ENCODE measurements at regions not wholly inside any gene's neighbourhood (a gene's known extent, or its start where the extent isn't known, plus 50 kb on each side); places are given as distances from the start of the nearest gene placed in this dataset.

- peak; percentile 65 for DNase-seq (ENCODE audit: low read depth, low spot score)
- FAIRE-seq = peak; percentile 26
- no peak overlapping the region for H2AFZ ChIP-seq (ENCODE audit: low read depth, low read length)
- H3K4me2 ChIP-seq (ENCODE audit: insufficient read depth, low read length) = peak overlapping the region; percentile 62
- TF ChIP-seq POLR2A (IDR thresholded peaks at IDR 0.05; ENCODE audit: low read depth, low read length) = no peak
- peak; percentile 66 for TF ChIP-seq FOS (IDR thresholded peaks at IDR 0.05; ENCODE audit: borderline replicate concordance, insufficient read depth, low read length)
- TF ChIP-seq JUN (IDR thresholded peaks at IDR 0.05; ENCODE audit: borderline replicate concordance, insufficient read depth, insufficient read length, low read depth) = peak; percentile 34
- ChIA-PET CTCF (interaction anchor here (1.0 to 2.1 kb wide), 6 partner anchors 9 to 24 kb away, joined by 3 to 7 read pairs (median 4); no protein-coding TSS in a partner anchor), POLR2A (no interaction called here)
- H4K20me1 ChIP-seq (replicated peaks; ENCODE audit: control insufficient read depth, extremely low read depth, insufficient read depth, low read length) = no peaks in the 10 kb centered on the region
- H3K27ac ChIP-seq (ENCODE audit: insufficient read depth, low read depth, low read length) = peak overlapping the region; percentile 88
- dilution Hi-C loops (cut with MboI; ENCODE audit: extremely low pct_ligation_motif_present, low sequenced_read_pairs) (no loop called here), intact Hi-C loops (cut with micrococcal nuclease) (loop anchor here (1.0 to 5.0 kb wide), 5 partner anchors 10 to 683 kb away; no protein-coding TSS in a partner anchor)
- H3K9ac ChIP-seq (replicated peaks; ENCODE audit: extremely low read depth, insufficient read depth, low read length) = no peak overlapping the region
- no peaks in the 10 kb centered on the region for H3K36me3 ChIP-seq (ENCODE audit: control insufficient read depth in 2 of 2, extremely low read depth in 1 of 2, insufficient read depth in 2 of 2, low read length in 2 of 2)
- no peaks in the 10 kb centered on the region for H3K27me3 ChIP-seq (ENCODE audit: control insufficient read depth in 2 of 2, insufficient read depth in 2 of 2, low read length in 2 of 2)
- H3K79me2 ChIP-seq (ENCODE audit: control insufficient read depth, insufficient read depth, low read length) = no peaks in the 10 kb centered on the region
- H3K9me3 ChIP-seq (replicated peaks; ENCODE audit: control insufficient read depth, insufficient read depth, low read length) = no peaks in the 10 kb centered on the region
- no TSS peak for BruUV-seq (replicated peaks)
- H3K4me1 ChIP-seq (ENCODE audit: control insufficient read depth, extremely low read depth, insufficient read depth, low read length) = peaks cover 27% of the 10 kb centered on the region
- H3K4me3 ChIP-seq (replicated peaks in 1 of 3; ENCODE audit: insufficient read depth in 1 of 3, low read depth in 1 of 3, low read length in 3 of 3) = no peak overlapping the region
- H3K9me1 ChIP-seq (replicated peaks; ENCODE audit: control insufficient read depth, extremely low read depth, insufficient read depth, low read length) = no peaks in the 10 kb centered on the region
Measured at GRCh38 chr12:88308825-88309224, 166.7 kb downstream of the TMTC3 start.

- BruUV-seq (replicated peaks) = no TSS peak
- no peaks in the 10 kb centered on the region for H3K9me1 ChIP-seq (replicated peaks; ENCODE audit: control insufficient read depth, extremely low read depth, insufficient read depth, low read length)
- peak overlapping the region; percentile 88 for H3K27ac ChIP-seq (ENCODE audit: insufficient read depth, low read depth, low read length)
- peak overlapping the region; percentile 62 for H3K4me2 ChIP-seq (ENCODE audit: insufficient read depth, low read length)
- peaks cover 27% of the 10 kb centered on the region for H3K4me1 ChIP-seq (ENCODE audit: control insufficient read depth, extremely low read depth, insufficient read depth, low read length)
- H3K9me3 ChIP-seq (replicated peaks; ENCODE audit: control insufficient read depth, insufficient read depth, low read length) = no peaks in the 10 kb centered on the region
- H3K9ac ChIP-seq (replicated peaks; ENCODE audit: extremely low read depth, insufficient read depth, low read length) = peak overlapping the region; percentile 55
- ChIA-PET POLR2A (no interaction called here), CTCF (interaction anchor here (1.0 to 2.1 kb wide), 6 partner anchors 9 to 25 kb away, joined by 3 to 7 read pairs (median 4); no protein-coding TSS in a partner anchor)
- no peaks in the 10 kb centered on the region for H3K27me3 ChIP-seq (ENCODE audit: control insufficient read depth in 2 of 2, insufficient read depth in 2 of 2, low read length in 2 of 2)
- no peaks in the 10 kb centered on the region for H4K20me1 ChIP-seq (replicated peaks; ENCODE audit: control insufficient read depth, extremely low read depth, insufficient read depth, low read length)
- dilution Hi-C loops (cut with MboI; ENCODE audit: extremely low pct_ligation_motif_present, low sequenced_read_pairs) (no loop called here), intact Hi-C loops (cut with micrococcal nuclease) (loop anchor here (1.0 to 5.0 kb wide), 5 partner anchors 10 to 683 kb away; no protein-coding TSS in a partner anchor)
- H3K4me3 ChIP-seq (replicated peaks in 1 of 3; ENCODE audit: insufficient read depth in 1 of 3, low read depth in 1 of 3, low read length in 3 of 3) = no peak overlapping the region
- FAIRE-seq = no peak
- TF ChIP-seq POLR2A (IDR thresholded peaks at IDR 0.05; ENCODE audit: low read depth, low read length) = no peak
- peak; percentile 67 for TF ChIP-seq FOS (IDR thresholded peaks at IDR 0.05; ENCODE audit: borderline replicate concordance, insufficient read depth, low read length)
- peak; percentile 79 for TF ChIP-seq JUN (IDR thresholded peaks at IDR 0.05; ENCODE audit: borderline replicate concordance, insufficient read depth, insufficient read length, low read depth)
- TF ChIP-seq GATA2 (IDR thresholded peaks at IDR 0.05; ENCODE audit: insufficient read depth, insufficient read length, low read depth, low read length) = peak; percentile 42
- no peaks in the 10 kb centered on the region for H3K36me3 ChIP-seq (ENCODE audit: control insufficient read depth in 2 of 2, extremely low read depth in 1 of 2, insufficient read depth in 2 of 2, low read length in 2 of 2)
- DNase-seq (ENCODE audit: low read depth, low spot score) = peak; percentile 76
- no peaks in the 10 kb centered on the region for H3K79me2 ChIP-seq (ENCODE audit: control insufficient read depth, insufficient read depth, low read length)
- H2AFZ ChIP-seq (ENCODE audit: low read depth, low read length) = no peak overlapping the region
Measured at GRCh38 chr12:88309546-88309945, 167.4 kb downstream of the TMTC3 start.

Measured in endothelial cell of umbilical vein (primary cell).